H9 (cell line): ENCODE measurements at regions not wholly inside any gene's neighbourhood (a gene's known extent, or its start where the extent isn't known, plus 50 kb on each side); places are given as distances from the start of the nearest gene placed in this dataset.
"Not testable (repeated sequence)": the region's sequence is repeated elsewhere in the genome, so short reads cannot be mapped to it uniquely, and the experiment has no call there.

Experiments
- DNase-seq: peaks from one replicate; pipeline ENCODE4 v3.0.0-alpha.2; 2017
- H2AFZ ChIP-seq: one replicate; pipeline ENCODE4 v1.6.1; 2013; ENCODE audit warnings: mild to moderate bottlenecking, low read length, control low read depth, moderate library complexity
- H2AK5ac ChIP-seq: 2 replicates; pipeline ENCODE4 v1.6.1; 2013; ENCODE audit warnings: low read length, control low read depth, mixed read lengths; ENCODE audit not compliant: insufficient read length
- H2BK120ac ChIP-seq: one replicate; pipeline ENCODE4 v1.6.1; 2013; ENCODE audit warnings: low read depth, mild to moderate bottlenecking, low read length, control low read depth, inconsistent platforms; ENCODE audit not compliant: poor library complexity, severe bottlenecking
- H2BK12ac ChIP-seq: 2 replicates; pipeline ENCODE4 v1.6.1; 2013; ENCODE audit warnings: low read length, control low read depth, mixed read lengths, low read depth; ENCODE audit not compliant: insufficient read length
- H2BK15ac ChIP-seq: 2 replicates; pipeline ENCODE4 v1.6.1; 2013; ENCODE audit warnings: low read depth, low read length, control low read depth
- H2BK20ac ChIP-seq: one replicate; pipeline ENCODE4 v1.6.1; 2013; ENCODE audit warnings: low read depth, mild to moderate bottlenecking, low read length, control low read depth, inconsistent platforms; ENCODE audit not compliant: poor library complexity, severe bottlenecking
- H2BK5ac ChIP-seq: 2 replicates; pipeline ENCODE4 v1.6.1; 2013; ENCODE audit warnings: low read length, control low read depth, mixed read lengths; ENCODE audit not compliant: insufficient read length
- H3K14ac ChIP-seq: 2 replicates; pipeline ENCODE4 v1.6.1; 2013; ENCODE audit warnings: low read length, control low read depth; ENCODE audit not compliant: insufficient read depth
- H3K18ac ChIP-seq: 2 replicates; pipeline ENCODE4 v1.6.1; 2013; ENCODE audit warnings: low read depth, mild to moderate bottlenecking, mixed read lengths, low read length, control low read depth; ENCODE audit not compliant: insufficient read length
- H3K23ac ChIP-seq: 2 replicates; pipeline ENCODE4 v1.6.1; 2013; ENCODE audit warnings: low read length, control low read depth, mixed read lengths, low read depth; ENCODE audit not compliant: insufficient read length
- H3K23me2 ChIP-seq: 2 replicates; pipeline ENCODE4 v1.6.1; 2013; ENCODE audit warnings: low read depth, mild to moderate bottlenecking, mixed read lengths, low read length, control low read depth; ENCODE audit not compliant: insufficient read length, poor library complexity, severe bottlenecking
- H3K27ac ChIP-seq: 2 replicates; pipeline ENCODE4 v1.5.1; 2013; ENCODE audit warnings: low read length, control low read depth, mixed read lengths, low read depth; ENCODE audit not compliant: insufficient read length
- H3K27me3 ChIP-seq: 2 replicates; pipeline ENCODE4 v1.6.1; 2013; ENCODE audit warnings: low read length, control low read depth, inconsistent platforms; ENCODE audit not compliant: insufficient read depth
- H3K4ac ChIP-seq: 2 replicates; pipeline ENCODE4 v1.6.1; 2013; ENCODE audit warnings: low read depth, mild to moderate bottlenecking, control low read depth, inconsistent platforms, low read length, moderate library complexity
- H3K4me1 ChIP-seq: 2 replicates; pipeline ENCODE4 v1.6.1; 2013; ENCODE audit warnings: low read length, control low read depth, inconsistent platforms; ENCODE audit not compliant: insufficient read depth
- H3K4me2 ChIP-seq: 2 replicates; pipeline ENCODE4 v1.6.1; 2013; ENCODE audit warnings: low read length, control low read depth, mixed read lengths; ENCODE audit not compliant: insufficient read length, insufficient read depth
- H3K56ac ChIP-seq: 2 replicates; pipeline ENCODE4 v1.6.1; 2013; ENCODE audit warnings: low read depth, mild to moderate bottlenecking, mixed read lengths, low read length, control low read depth; ENCODE audit not compliant: insufficient read length
- H3K79me1 ChIP-seq: 2 replicates; pipeline ENCODE4 v1.6.1; 2013; ENCODE audit warnings: low read depth, mild to moderate bottlenecking, moderate library complexity, low read length, control low read depth, inconsistent platforms; ENCODE audit not compliant: insufficient read depth, poor library complexity, severe bottlenecking
- H3K79me2 ChIP-seq: 2 replicates; pipeline ENCODE4 v1.6.1; 2013; ENCODE audit warnings: low read length, control low read depth, inconsistent platforms; ENCODE audit not compliant: insufficient read depth
- H3K9ac ChIP-seq: 2 replicates; pipeline ENCODE4 v1.6.1; 2013; ENCODE audit warnings: low read length, control low read depth, mixed read lengths; ENCODE audit not compliant: insufficient read length; ENCODE audit errors: extremely low read depth
- H3K9me3 ChIP-seq: one replicate; pipeline ENCODE4 v1.6.1; 2013; ENCODE audit warnings: low read depth, low read length, inconsistent platforms; ENCODE audit not compliant: control insufficient read depth
- H3T11ph ChIP-seq: one replicate; pipeline ENCODE4 v1.6.1; 2013; ENCODE audit warnings: mild to moderate bottlenecking, low read length, control low read depth, inconsistent platforms
- H4K20me1 ChIP-seq: one replicate; pipeline ENCODE4 v1.6.1; 2013; ENCODE audit not compliant: control insufficient read depth, insufficient read length, insufficient read depth
- H4K5ac ChIP-seq: 2 replicates; pipeline ENCODE4 v1.6.1; 2013; ENCODE audit warnings: low read depth, mild to moderate bottlenecking, mixed read lengths, low read length, control low read depth; ENCODE audit not compliant: insufficient read length
- H4K8ac ChIP-seq: replicated peaks from 2 replicates; pipeline ENCODE4 v1.6.1; 2013; ENCODE audit warnings: low read length, control low read depth, mixed read lengths, low read depth; ENCODE audit not compliant: insufficient read length
- H4K91ac ChIP-seq: 2 replicates; pipeline ENCODE4 v1.6.1; 2013; ENCODE audit warnings: low read depth, mild to moderate bottlenecking, moderate library complexity, mixed read lengths, low read length, control low read depth; ENCODE audit not compliant: insufficient read length
- H3K27ac Mint-ChIP-seq, 3 experiments: 2 replicates in 2 of 3; 3 replicates in 1 of 3; pipeline ENCODE4 v1.8.0; 2020 to 2021; ENCODE audit warnings: mixed read lengths in 3 of 3, mild to moderate bottlenecking in 1 of 3, moderate library complexity in 1 of 3
- H3K27me3 Mint-ChIP-seq: 2 replicates; pipeline ENCODE4 v1.8.0; 2021; ENCODE audit warnings: low read depth, mild to moderate bottlenecking, moderate library complexity, mixed read lengths
- H3K36me3 Mint-ChIP-seq, 3 experiments: 2 replicates in 2 of 3; 3 replicates in 1 of 3; pipeline ENCODE4 v1.8.0; 2020 to 2021; ENCODE audit warnings: low read depth in 3 of 3, mixed read lengths in 3 of 3; ENCODE audit not compliant: insufficient read depth in 1 of 3
- H3K4me1 Mint-ChIP-seq, 2 experiments: 2 replicates each; pipeline ENCODE4 v1.8.0; 2020; ENCODE audit warnings: mixed read lengths in 2 of 2
- H3K4me3 Mint-ChIP-seq, 2 experiments: 2 replicates in 1 of 2; 3 replicates in 1 of 2; pipeline ENCODE4 v1.8.0; 2020 to 2021; ENCODE audit warnings: mild to moderate bottlenecking in 2 of 2, mixed read lengths in 2 of 2, moderate library complexity in 1 of 2
- H3K9me3 Mint-ChIP-seq, 2 experiments: 2 replicates in 1 of 2; 3 replicates in 1 of 2; pipeline ENCODE4 v1.8.0; 2020; ENCODE audit warnings: mild to moderate bottlenecking in 2 of 2, mixed read lengths in 2 of 2, moderate library complexity in 1 of 2
- WGBS: extraction: QIAGEN DNeasy Blood & Tissue Kit; methylation state at CpG from one replicate; pipeline ENCODE4 v1.1.7; 2013; ENCODE audit warnings: missing lambda C conversion rate, low lambda C conversion rate, mixed read lengths; ENCODE audit not compliant: insufficient read length; ENCODE audit errors: extremely low coverage; 5-methylcytosine and 5-hydroxymethylcytosine counted together
- TF ChIP-seq, protein P1 (sequence below): fragments of 200-600 bp; sonication (generic); conservative IDR thresholded peaks from 3 replicates; pipeline ENCODE4 v1.8.0; 2021; ENCODE audit warnings: antibody characterized with exemption, mild to moderate bottlenecking

DNA sequence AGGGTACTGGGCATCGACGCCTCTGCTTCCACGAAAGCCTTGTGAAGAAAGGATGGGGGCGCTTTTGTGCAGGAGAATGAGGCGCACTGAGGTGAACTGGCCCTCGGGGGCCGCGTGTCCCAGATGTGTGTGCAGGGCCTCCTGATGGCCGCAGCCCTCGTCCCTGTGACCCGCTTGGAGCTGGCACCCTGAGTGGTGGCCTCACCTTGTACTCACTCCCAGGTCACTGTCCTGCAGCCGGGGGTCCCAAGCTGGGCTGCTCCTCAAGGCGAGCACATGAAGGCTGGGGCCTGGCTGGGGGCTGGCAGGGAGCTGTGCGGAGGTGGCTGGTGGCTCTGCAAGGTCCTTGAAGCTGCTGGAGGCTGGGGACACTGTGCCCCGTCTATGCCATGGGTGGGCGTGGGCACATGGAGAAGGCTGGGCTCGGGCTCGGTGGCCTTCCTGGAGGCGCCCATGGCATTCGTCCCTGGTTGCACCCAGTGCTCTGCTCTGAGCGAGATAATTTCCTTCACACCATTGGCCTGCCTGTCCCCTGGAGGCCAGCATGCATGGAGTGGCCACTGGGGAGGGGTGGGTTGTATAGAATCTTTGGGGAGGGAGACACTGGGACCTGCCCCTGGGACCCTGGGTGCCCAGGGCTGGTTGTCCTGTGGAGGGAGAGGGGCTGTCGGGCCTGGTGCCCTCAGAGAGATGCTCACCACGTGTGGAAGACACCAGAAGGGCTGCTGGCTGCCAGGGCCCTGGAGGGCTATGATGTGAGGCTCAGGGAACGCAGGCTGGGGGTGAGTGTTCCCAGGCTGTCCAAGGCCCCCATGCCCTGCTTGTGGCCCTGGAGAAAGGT, 79.3 kb downstream of the TMEM121 start:
- no peak overlapping the region for H3T11ph ChIP-seq
- H3K9me3 Mint-ChIP-seq: peaks cover 40 to 45% of the 10 kb centered on the region in 2 experiments
- no peaks in the 10 kb centered on the region for H3K79me2 ChIP-seq
- H3K4me2 ChIP-seq: no peak overlapping the region
- no peak for DNase-seq
- H4K8ac ChIP-seq: no peak overlapping the region
- H3K27ac Mint-ChIP-seq: no peak overlapping the region
- H3K36me3 Mint-ChIP-seq: peaks cover 7 to 11% (median 9%) of the 10 kb centered on the region in 3 experiments; a peak in 5 of 7 replicates
- H3K18ac ChIP-seq: no peak overlapping the region
- no peak overlapping the region for H4K91ac ChIP-seq
- no peaks in the 10 kb centered on the region for H3K79me1 ChIP-seq
- no peaks in the 10 kb centered on the region for H3K27me3 Mint-ChIP-seq
- WGBS: no CpG with 5 or more reads among the region's 24 CpGs
- no peaks in the 10 kb centered on the region for H4K20me1 ChIP-seq
- no peaks in the 10 kb centered on the region for H3K27me3 ChIP-seq
- H3K4me1 Mint-ChIP-seq: no peaks in the 10 kb centered on the region
- peaks cover 46% of the 10 kb centered on the region for H3K9me3 ChIP-seq
- no peak overlapping the region for H2AK5ac ChIP-seq
- H2BK20ac ChIP-seq: no peak overlapping the region
- H3K23ac ChIP-seq: no peak overlapping the region
- no peak overlapping the region for H3K14ac ChIP-seq
- H3K27ac ChIP-seq: no peak overlapping the region
- no peak overlapping the region for H2BK120ac ChIP-seq
- H2AFZ ChIP-seq: no peak overlapping the region
- no peak overlapping the region for H3K9ac ChIP-seq
- no peak overlapping the region for H3K4me3 Mint-ChIP-seq
- TF ChIP-seq, protein P1, sequence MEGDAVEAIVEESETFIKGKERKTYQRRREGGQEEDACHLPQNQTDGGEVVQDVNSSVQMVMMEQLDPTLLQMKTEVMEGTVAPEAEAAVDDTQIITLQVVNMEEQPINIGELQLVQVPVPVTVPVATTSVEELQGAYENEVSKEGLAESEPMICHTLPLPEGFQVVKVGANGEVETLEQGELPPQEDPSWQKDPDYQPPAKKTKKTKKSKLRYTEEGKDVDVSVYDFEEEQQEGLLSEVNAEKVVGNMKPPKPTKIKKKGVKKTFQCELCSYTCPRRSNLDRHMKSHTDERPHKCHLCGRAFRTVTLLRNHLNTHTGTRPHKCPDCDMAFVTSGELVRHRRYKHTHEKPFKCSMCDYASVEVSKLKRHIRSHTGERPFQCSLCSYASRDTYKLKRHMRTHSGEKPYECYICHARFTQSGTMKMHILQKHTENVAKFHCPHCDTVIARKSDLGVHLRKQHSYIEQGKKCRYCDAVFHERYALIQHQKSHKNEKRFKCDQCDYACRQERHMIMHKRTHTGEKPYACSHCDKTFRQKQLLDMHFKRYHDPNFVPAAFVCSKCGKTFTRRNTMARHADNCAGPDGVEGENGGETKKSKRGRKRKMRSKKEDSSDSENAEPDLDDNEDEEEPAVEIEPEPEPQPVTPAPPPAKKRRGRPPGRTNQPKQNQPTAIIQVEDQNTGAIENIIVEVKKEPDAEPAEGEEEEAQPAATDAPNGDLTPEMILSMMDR: no peak
- no peak overlapping the region for H3K56ac ChIP-seq
- no peak overlapping the region for H2BK5ac ChIP-seq
- H2BK12ac ChIP-seq: no peak overlapping the region
- H3K4me1 ChIP-seq: no peaks in the 10 kb centered on the region
- no peak overlapping the region for H4K5ac ChIP-seq
- H3K23me2 ChIP-seq: no peaks in the 10 kb centered on the region
- no peak overlapping the region for H2BK15ac ChIP-seq
- H3K4ac ChIP-seq: no peak overlapping the region

- not testable (repeated sequence) for H3K4me2 ChIP-seq, H3K79me2 ChIP-seq, H4K91ac ChIP-seq, H3K23me2 ChIP-seq, H3K23ac ChIP-seq, H3K14ac ChIP-seq, H2BK15ac ChIP-seq, H4K20me1 ChIP-seq, H2BK120ac ChIP-seq, H3K4me1 Mint-ChIP-seq, H2AK5ac ChIP-seq, H3K27me3 ChIP-seq, H3K9ac ChIP-seq, H2BK12ac ChIP-seq, H2AFZ ChIP-seq, H3K79me1 ChIP-seq, H3K4me1 ChIP-seq, H3K27ac ChIP-seq, H3K27me3 Mint-ChIP-seq, H3K4me3 Mint-ChIP-seq, H3K27ac Mint-ChIP-seq, H3K4ac ChIP-seq, H4K8ac ChIP-seq, H3K36me3 Mint-ChIP-seq, H3T11ph ChIP-seq, H2BK5ac ChIP-seq, H3K56ac ChIP-seq, H4K5ac ChIP-seq, H3K18ac ChIP-seq, H2BK20ac ChIP-seq
- peaks cover 38% of the 10 kb centered on the region for H3K9me3 ChIP-seq
- WGBS: no CpG with 5 or more reads among the region's 15 CpGs
- peaks cover 33 to 38% of the 10 kb centered on the region in 2 experiments for H3K9me3 Mint-ChIP-seq
- peak; percentile 7 for DNase-seq
These were observed 80.1 kb downstream of the TMEM121 start for GRCh38 chr14:105606305-105606975.
